HCT116 (cell line): ENCODE measurements at regions not wholly inside any gene's neighbourhood (a gene's known extent, or its start where the extent isn't known, plus 50 kb on each side); places are given as distances from the start of the nearest gene placed in this dataset.

ENCODE experiments used
- ATAC-seq: fragments of 200-7000 bp; cut with Tn5 transposase; 2 replicates; pipeline ENCODE4 v1.9.1; 2020; ENCODE audit warnings: mild to moderate bottlenecking, moderate library complexity
- BruUV-seq: library from RNA; stranded (reverse); fragments of 400-500 nt; replicated peaks from 2 replicates; lab custom pipeline; 2021; lab: Mats Ljungman, UMichigan
- CTCF ChIA-PET: fragments of 300-600 bp; sonication (Branson Sonifier 250); formaldehyde crosslinking; loops from one replicate; lab custom pipeline; 2021; ENCODE audit warnings: antibody characterized with exemption; lab: Charles Lee
- POLR2A ChIA-PET: fragments of 300-600, 350-600 bp; sonication (Branson Sonifier 250); formaldehyde crosslinking; loops from one replicate; lab custom pipeline; 2021; ENCODE audit warnings: antibody characterized with exemption; lab: Charles Lee
- RAD21 ChIA-PET, 2 experiments: fragments of 300-600 bp; sonication (Branson Sonifier 250); formaldehyde crosslinking; loops; one replicate each; lab custom pipeline; 2023; ENCODE audit warnings: low total read pairs in 2 of 2; ENCODE audit not compliant: uncharacterized antibody in 2 of 2, unreplicated experiment in 2 of 2, low non-redundant PET in 1 of 2; lab: Charles Lee
- DNase-seq: peaks from one replicate; pipeline ENCODE4 v3.0.0-alpha.2; 2010; ENCODE audit warnings: low read depth, low spot score
- H2AFZ ChIP-seq: fragments of 200-600 bp; shearing (Covaris generic), sonication (generic); 2 replicates; pipeline ENCODE4 v1.6.1; 2017; ENCODE audit warnings: low read depth, mixed run types, mixed read lengths, antibody characterized with exemption, low read length; ENCODE audit not compliant: poor library complexity, severe bottlenecking
- H3K27ac ChIP-seq: 2 replicates; pipeline ENCODE4 v1.5.1; 2012; ENCODE audit warnings: low read depth, low read length
- H3K27me3 ChIP-seq: fragments of 200-600 bp; sonication (generic); 2 replicates; pipeline ENCODE4 v1.6.1; 2016; ENCODE audit warnings: mixed run types, low read length, mixed read lengths; ENCODE audit not compliant: insufficient read depth
- H3K36me3 ChIP-seq, 2 experiments: fragments of 200-500 bp in 1 of 2; fragments of 200-600 bp in 1 of 2; sonication (Bioruptor generic) in 1 of 2; sonication (generic) in 1 of 2; 2 replicates each; pipeline versions ENCODE4 v1.5.1 to v1.6.1; 2014 to 2016; ENCODE audit warnings: low read length in 2 of 2, inconsistent platforms in 1 of 2, mixed read lengths in 1 of 2, mixed run types in 1 of 2; ENCODE audit not compliant: insufficient read depth in 2 of 2, control insufficient read depth in 1 of 2
- H3K4me1 ChIP-seq, 2 experiments: fragments of 200-600 bp in 1 of 2; sonication (generic) in 1 of 2; 2 replicates each; pipeline versions ENCODE4 v1.5.1 to v1.6.1; 2012 to 2017; ENCODE audit warnings: low read length in 2 of 2, inconsistent platforms in 1 of 2, mild to moderate bottlenecking in 1 of 2, mixed read lengths in 1 of 2, mixed run types in 1 of 2, moderate library complexity in 1 of 2; ENCODE audit not compliant: insufficient read depth in 2 of 2, control insufficient read depth in 1 of 2
- H3K4me2 ChIP-seq: fragments of 200-600 bp; sonication (generic); 2 replicates; pipeline ENCODE4 v1.6.1; 2017; ENCODE audit warnings: mixed run types, low read length, mixed read lengths
- H3K4me3 ChIP-seq, 2 experiments: fragments of 200-600 bp in 1 of 2; sonication (generic) in 1 of 2; replicated peaks in 1 of 2; 2 replicates each; pipeline ENCODE4 v1.5.1; 2011 to 2016; ENCODE audit warnings: low read length in 2 of 2, control low read depth in 1 of 2, low read depth in 1 of 2, mild to moderate bottlenecking in 1 of 2, mixed read lengths in 1 of 2, mixed run types in 1 of 2
- H3K79me2 ChIP-seq: fragments of 200-600 bp; sonication (generic); 2 replicates; pipeline ENCODE4 v1.6.1; 2017; ENCODE audit warnings: mild to moderate bottlenecking, mixed run types, low read length, moderate library complexity, mixed read lengths; ENCODE audit not compliant: insufficient read depth
- H3K9ac ChIP-seq: fragments of 200-600 bp; sonication (generic); 2 replicates; pipeline ENCODE4 v1.6.1; 2016; ENCODE audit warnings: low read length, mixed read lengths
- H3K9me2 ChIP-seq: fragments of 200-600 bp; sonication (generic), shearing (Covaris generic); 2 replicates; pipeline ENCODE4 v1.6.1; 2017; ENCODE audit warnings: mixed run types, mild to moderate bottlenecking, moderate library complexity; ENCODE audit not compliant: insufficient read depth
- H3K9me3 ChIP-seq, 2 experiments: fragments of 200-500 bp in 1 of 2; fragments of 200-600 bp in 1 of 2; sonication (Bioruptor generic) in 1 of 2; sonication (generic) in 1 of 2; 2 replicates each; pipeline ENCODE4 v1.6.1; 2014 to 2017; ENCODE audit warnings: low read length in 2 of 2, mixed read lengths in 2 of 2, inconsistent platforms in 1 of 2, low read depth in 1 of 2, mild to moderate bottlenecking in 1 of 2, mixed run types in 1 of 2, moderate library complexity in 1 of 2; ENCODE audit not compliant: control insufficient read depth in 1 of 2, insufficient read depth in 1 of 2
- H4K20me1 ChIP-seq: fragments of 200-600 bp; sonication (generic), shearing (Covaris generic); 2 replicates; pipeline ENCODE4 v1.6.1; 2017; ENCODE audit warnings: mixed run types, mild to moderate bottlenecking, moderate library complexity; ENCODE audit not compliant: insufficient read depth
- CBX3 ChIP-seq: IDR thresholded peaks from 2 replicates; pipeline ENCODE4 v1.6.1; 2012; ENCODE audit warnings: low read depth
- CEBPB ChIP-seq: IDR thresholded peaks from 2 replicates; pipeline ENCODE4 v1.6.1; 2012; ENCODE audit warnings: low read depth
- EGR1 ChIP-seq: IDR thresholded peaks from 2 replicates; pipeline ENCODE4 v1.6.1; 2012; ENCODE audit warnings: low read depth
- ELF1 ChIP-seq: IDR thresholded peaks from 2 replicates; pipeline ENCODE4 v1.6.1; 2012; ENCODE audit warnings: low read depth, borderline replicate concordance
- FOSL1 ChIP-seq: IDR thresholded peaks from 2 replicates; pipeline ENCODE4 v1.6.1; 2012; ENCODE audit warnings: low read depth
- JUND ChIP-seq: IDR thresholded peaks from 2 replicates; pipeline ENCODE4 v1.6.1; 2012
- POLR2AphosphoS5 ChIP-seq: IDR thresholded peaks from 2 replicates; pipeline ENCODE4 v1.6.1; 2011; ENCODE audit warnings: mild to moderate bottlenecking, low read depth, low read length, moderate library complexity
- RAD21 ChIP-seq: IDR thresholded peaks from 2 replicates; pipeline ENCODE4 v1.6.1; 2012; ENCODE audit warnings: low read depth, mild to moderate bottlenecking
- SIN3A ChIP-seq: IDR thresholded peaks from 2 replicates; pipeline ENCODE4 v1.6.1; 2012; ENCODE audit warnings: low read depth
- SP1 ChIP-seq: IDR thresholded peaks from 2 replicates; pipeline ENCODE4 v1.6.1; 2012; ENCODE audit warnings: low read depth
- TCF7L2 ChIP-seq: IDR thresholded peaks from 2 replicates; pipeline ENCODE4 v1.7.0; 2011; ENCODE audit warnings: borderline replicate concordance, inconsistent platforms; ENCODE audit not compliant: insufficient read depth, insufficient read length; ENCODE audit errors: extremely low read depth
- YY1 ChIP-seq: IDR thresholded peaks from 2 replicates; pipeline ENCODE4 v1.6.1; 2011; ENCODE audit warnings: low read length, low read depth, moderate library complexity, mild to moderate bottlenecking; ENCODE audit not compliant: insufficient replicate concordance; ENCODE audit errors: extremely low read depth
- intact Hi-C: fragments of 100-400 bp; cut with micrococcal nuclease; formaldehyde crosslinking; loops from 2 replicates; pipeline ENCODE4 v1.10.0; 2022
- TF ChIP-seq, protein P1 (sequence below): IDR thresholded peaks from 2 replicates; pipeline ENCODE4 v1.6.1; 2012
- TF ChIP-seq, protein P2 (sequence below), 3 experiments: fragments of 200-600 bp in 1 of 3; sonication (generic) in 1 of 3; IDR thresholded peaks in 2 of 3; conservative IDR thresholded peaks in 1 of 3; 2 replicates each; pipeline ENCODE4 v1.5.1; 2012 to 2017; ENCODE audit warnings: low read depth in 2 of 3, low read length in 2 of 3, antibody characterized with exemption in 1 of 3, borderline replicate concordance in 1 of 3, control low read depth in 1 of 3, mild to moderate bottlenecking in 1 of 3, mixed read lengths in 1 of 3, mixed run types in 1 of 3, moderate library complexity in 1 of 3; ENCODE audit not compliant: insufficient read depth in 1 of 3
- TF ChIP-seq, protein P3 (sequence below): IDR thresholded peaks from 2 replicates; pipeline ENCODE4 v1.6.1; 2012

DNA sequence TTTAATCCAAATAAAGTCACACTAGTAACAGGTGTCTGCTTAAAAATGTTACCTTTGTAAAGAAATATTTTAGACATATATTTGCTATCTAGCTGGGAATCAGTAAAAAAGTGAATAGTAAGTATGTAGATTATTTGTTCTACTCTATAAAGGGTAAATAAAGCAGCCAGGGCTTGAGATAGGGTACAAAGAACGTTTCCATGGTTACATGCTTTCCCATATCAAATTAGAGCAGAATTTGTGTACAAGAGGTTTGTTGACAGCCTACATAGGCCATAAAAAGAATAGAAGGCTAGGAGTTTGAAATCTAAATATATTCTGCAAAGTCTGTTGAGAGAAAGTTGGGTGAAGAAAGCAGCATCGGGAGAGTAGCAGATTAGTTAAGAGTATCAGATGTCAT lies 160.9 kb upstream of the POU5F2 start:
- intact Hi-C loops: no loop called here
- no peaks in the 10 kb centered on the region for H3K27me3 ChIP-seq
- ChIA-PET CTCF (no interaction called here), RAD21 (no interaction called here), POLR2A (no interaction called here)
- ATAC-seq: no peak
- no peaks in the 10 kb centered on the region for H3K9me3 ChIP-seq
- no peak overlapping the region for H3K9ac ChIP-seq
- no peaks in the 10 kb centered on the region for H3K4me1 ChIP-seq
- H2AFZ ChIP-seq: no peak overlapping the region
- no TSS peak for BruUV-seq
- H4K20me1 ChIP-seq: no peaks in the 10 kb centered on the region
- no peaks in the 10 kb centered on the region for H3K9me2 ChIP-seq
- no peak overlapping the region for H3K27ac ChIP-seq
- TF ChIP-seq CEBPB (no peak), SP1 (no peak), JUND (no peak), TCF7L2 (no peak), RAD21 (no peak), YY1 (no peak), SIN3A (no peak), FOSL1 (no peak), EGR1 (no peak), POLR2AphosphoS5 (no peak)
- TF ChIP-seq, protein P1, sequence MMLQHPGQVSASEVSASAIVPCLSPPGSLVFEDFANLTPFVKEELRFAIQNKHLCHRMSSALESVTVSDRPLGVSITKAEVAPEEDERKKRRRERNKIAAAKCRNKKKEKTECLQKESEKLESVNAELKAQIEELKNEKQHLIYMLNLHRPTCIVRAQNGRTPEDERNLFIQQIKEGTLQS: no peak
- H3K4me3 ChIP-seq: no peak overlapping the region
- H3K79me2 ChIP-seq: no peaks in the 10 kb centered on the region
- H3K36me3 ChIP-seq: no peaks in the 10 kb centered on the region
- no peak for DNase-seq
- H3K4me2 ChIP-seq: no peak overlapping the region

DNA sequence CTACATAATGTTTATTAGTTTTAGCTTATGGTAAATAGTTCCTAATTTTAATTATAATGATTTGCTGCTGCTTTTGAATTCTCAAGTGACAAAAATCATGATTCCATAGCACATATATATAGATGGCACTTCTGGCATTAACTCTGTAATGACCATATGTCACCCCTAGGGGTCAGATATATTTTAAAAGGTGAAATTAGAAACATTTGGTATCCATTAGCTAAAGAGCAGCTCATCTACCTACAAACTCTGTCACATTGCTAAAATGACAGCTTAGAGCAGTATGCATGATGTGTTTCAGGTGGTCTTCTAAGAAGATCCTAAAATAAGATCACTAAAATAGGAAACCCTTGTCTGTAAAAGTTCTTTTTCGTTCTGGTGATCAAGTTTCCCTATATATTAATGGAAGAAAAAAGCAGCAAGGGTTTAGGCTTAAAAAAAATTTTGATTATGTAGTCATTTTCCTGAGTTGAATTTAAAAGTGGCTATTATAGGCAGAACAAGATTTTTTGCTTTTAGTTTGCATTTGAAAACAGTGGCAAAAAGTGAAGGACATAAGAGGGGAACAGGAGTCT lies 157.7 kb upstream of the POU5F2 start:
- BruUV-seq: no TSS peak
- TF ChIP-seq ELF1: no peak
- TF ChIP-seq CEBPB: no peak
- TF ChIP-seq, protein P2, sequence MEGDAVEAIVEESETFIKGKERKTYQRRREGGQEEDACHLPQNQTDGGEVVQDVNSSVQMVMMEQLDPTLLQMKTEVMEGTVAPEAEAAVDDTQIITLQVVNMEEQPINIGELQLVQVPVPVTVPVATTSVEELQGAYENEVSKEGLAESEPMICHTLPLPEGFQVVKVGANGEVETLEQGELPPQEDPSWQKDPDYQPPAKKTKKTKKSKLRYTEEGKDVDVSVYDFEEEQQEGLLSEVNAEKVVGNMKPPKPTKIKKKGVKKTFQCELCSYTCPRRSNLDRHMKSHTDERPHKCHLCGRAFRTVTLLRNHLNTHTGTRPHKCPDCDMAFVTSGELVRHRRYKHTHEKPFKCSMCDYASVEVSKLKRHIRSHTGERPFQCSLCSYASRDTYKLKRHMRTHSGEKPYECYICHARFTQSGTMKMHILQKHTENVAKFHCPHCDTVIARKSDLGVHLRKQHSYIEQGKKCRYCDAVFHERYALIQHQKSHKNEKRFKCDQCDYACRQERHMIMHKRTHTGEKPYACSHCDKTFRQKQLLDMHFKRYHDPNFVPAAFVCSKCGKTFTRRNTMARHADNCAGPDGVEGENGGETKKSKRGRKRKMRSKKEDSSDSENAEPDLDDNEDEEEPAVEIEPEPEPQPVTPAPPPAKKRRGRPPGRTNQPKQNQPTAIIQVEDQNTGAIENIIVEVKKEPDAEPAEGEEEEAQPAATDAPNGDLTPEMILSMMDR (IDR thresholded peaks at IDR 0.05 in 2 of 3, conservative IDR thresholded peaks at IDR 0.05 in 1 of 3; ENCODE audit: borderline replicate concordance in 1 of 3, insufficient read depth in 1 of 3, low read depth in 2 of 3, low read length in 2 of 3): peak; percentile 21 to 67 (median 42); a peak in 4 of 6 replicates
- no peak for TF ChIP-seq CBX3
- no peak for TF ChIP-seq YY1
- no peak for TF ChIP-seq SIN3A
- TF ChIP-seq, protein P3, sequence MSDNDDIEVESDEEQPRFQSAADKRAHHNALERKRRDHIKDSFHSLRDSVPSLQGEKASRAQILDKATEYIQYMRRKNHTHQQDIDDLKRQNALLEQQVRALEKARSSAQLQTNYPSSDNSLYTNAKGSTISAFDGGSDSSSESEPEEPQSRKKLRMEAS: no peak

More for the DNA sequence above, 157.7 kb upstream of the POU5F2 start:
- intact Hi-C loops: loop anchor here (10.0 kb wide), 1 partner anchor 294 kb away; no protein-coding TSS in a partner anchor
- no peak overlapping the region for H2AFZ ChIP-seq
- no peak overlapping the region for H3K4me2 ChIP-seq
- ChIA-PET POLR2A (no interaction called here), RAD21 (interaction anchor here in 1 of 2 experiments (0.7 kb wide), 1 partner anchor 839 kb away, joined by 3 read pairs; no protein-coding TSS in a partner anchor), CTCF (interaction anchor here (0.6 to 1.3 kb wide), 11 partner anchors 9 to 838 kb away, joined by 3 to 15 read pairs (median 4); no protein-coding TSS in a partner anchor)
- H3K4me3 ChIP-seq: no peak overlapping the region
- H3K79me2 ChIP-seq: no peaks in the 10 kb centered on the region
- DNase-seq: no peak
- H3K27ac ChIP-seq: no peak overlapping the region
- H3K4me1 ChIP-seq: no peaks in the 10 kb centered on the region
- H3K9me2 ChIP-seq: no peaks in the 10 kb centered on the region
- H3K27me3 ChIP-seq: no peaks in the 10 kb centered on the region
- no peak overlapping the region for H3K9ac ChIP-seq
- H3K36me3 ChIP-seq: no peaks in the 10 kb centered on the region
- ATAC-seq: peak; percentile 69
- no peaks in the 10 kb centered on the region for H4K20me1 ChIP-seq
- no peaks in the 10 kb centered on the region for H3K9me3 ChIP-seq
